ENCODE measurements at regions not wholly inside any gene's neighbourhood (a gene's known extent, or its start where the extent isn't known, plus 50 kb on each side); places are given as distances from the start of the nearest gene placed in this dataset.

DNA sequence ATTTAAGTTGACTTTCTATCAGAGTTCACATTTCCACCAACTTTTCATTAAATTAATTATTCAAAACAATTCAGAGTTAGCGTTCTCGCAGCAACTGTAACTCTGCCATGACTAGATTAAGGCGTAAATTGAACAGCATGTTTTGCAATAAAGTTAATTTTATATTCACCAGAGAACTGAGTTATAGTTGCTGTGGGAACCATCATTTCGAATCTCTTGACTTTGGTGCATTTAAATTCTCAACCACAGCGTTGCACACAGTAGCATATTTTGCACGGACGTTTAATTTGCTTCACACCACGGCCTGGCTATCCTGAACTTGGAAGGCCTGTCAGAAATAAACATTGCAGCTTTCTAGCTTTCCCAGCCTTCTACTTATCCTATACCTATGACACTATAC, 144.3 kb upstream of the WWC1 start:
- DNase-seq (ENCODE audit: low read depth, low spot score), result no peak
- H3K27ac ChIP-seq, result no peak overlapping the region

DNA sequence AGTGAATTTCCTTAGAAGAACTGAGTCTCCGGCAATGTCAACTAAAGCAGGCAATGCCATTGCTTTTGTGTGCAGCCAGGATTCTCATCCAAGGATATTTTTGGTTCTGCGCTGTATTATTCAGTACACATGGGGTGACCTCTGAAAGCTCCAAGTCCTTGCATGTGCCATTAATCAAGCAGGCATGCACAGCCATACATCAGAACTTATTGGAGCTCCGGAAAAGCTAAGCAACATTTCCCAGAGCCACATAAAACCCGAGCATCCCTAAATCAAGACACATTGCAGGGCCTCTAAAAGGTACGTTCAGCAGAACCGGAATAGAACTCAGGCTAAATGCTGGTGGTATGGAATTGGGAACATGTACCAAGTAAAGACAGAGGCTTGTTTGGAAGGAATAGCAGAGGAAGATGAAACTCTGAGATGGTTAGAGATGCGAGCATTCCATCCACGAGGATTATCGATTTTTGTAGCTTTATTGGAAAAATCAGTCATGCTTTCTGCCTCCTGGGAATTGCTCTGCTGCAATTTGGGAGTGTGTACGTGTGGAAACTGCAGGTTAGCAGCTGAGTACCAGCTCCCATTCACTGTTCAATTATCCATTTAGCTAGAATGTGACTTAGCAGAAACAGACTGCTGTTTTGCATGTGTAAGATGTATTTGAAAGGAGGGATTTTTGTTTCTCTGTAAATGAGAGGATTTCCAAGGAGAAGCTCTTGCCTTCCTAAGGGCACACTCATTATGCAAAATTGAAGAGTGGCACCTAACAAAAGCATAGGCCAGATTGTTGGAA, 143.7 kb upstream of the WWC1 start:
- H3K27ac ChIP-seq, result no peak overlapping the region
- no peak for DNase-seq (ENCODE audit: low read depth, low spot score)

- H3K27ac ChIP-seq, result no peak overlapping the region
- no peak for DNase-seq (ENCODE audit: low read depth, low spot score)
Observed at GRCh38 chr5:168151041-168151440, 140.4 kb upstream of the WWC1 start.

DNA sequence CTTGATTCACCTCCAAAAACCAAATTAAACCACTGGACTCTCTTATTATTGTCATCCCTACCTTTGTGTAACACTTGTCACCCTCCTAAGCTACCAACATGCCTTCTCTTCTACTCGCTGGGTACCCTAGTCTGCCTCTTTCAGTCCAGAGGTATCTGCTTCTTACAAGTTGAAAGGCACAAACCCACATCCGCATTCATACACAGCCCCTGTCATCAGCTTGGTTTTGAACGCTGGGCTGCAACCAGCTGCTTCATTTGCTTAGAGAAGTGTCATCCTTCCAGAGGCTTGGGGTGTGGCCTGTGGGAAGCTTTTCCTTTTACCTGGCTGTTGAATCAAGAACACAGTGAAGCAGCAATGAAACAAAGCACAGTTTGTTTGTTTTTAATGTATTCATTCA, 138.8 kb upstream of the WWC1 start:
- H3K27ac ChIP-seq, result no peak overlapping the region
- peak; percentile 6 for DNase-seq (ENCODE audit: low read depth, low spot score)

GRCh38 chr5:168153263-168153875, 138.1 kb upstream of the WWC1 start:
- H3K27ac ChIP-seq, result no peak overlapping the region
- no peak for DNase-seq (ENCODE audit: low read depth, low spot score)

GRCh38 chr5:168153876-168154270, 137.6 kb upstream of the WWC1 start:
- H3K27ac ChIP-seq, result no peak overlapping the region
- no peak for DNase-seq (ENCODE audit: low read depth, low spot score)

- no peak for DNase-seq (ENCODE audit: low read depth, low spot score)
- H3K27ac ChIP-seq, result no peak overlapping the region
Observed at GRCh38 chr5:168155585-168155984, 135.9 kb upstream of the WWC1 start.

DNA sequence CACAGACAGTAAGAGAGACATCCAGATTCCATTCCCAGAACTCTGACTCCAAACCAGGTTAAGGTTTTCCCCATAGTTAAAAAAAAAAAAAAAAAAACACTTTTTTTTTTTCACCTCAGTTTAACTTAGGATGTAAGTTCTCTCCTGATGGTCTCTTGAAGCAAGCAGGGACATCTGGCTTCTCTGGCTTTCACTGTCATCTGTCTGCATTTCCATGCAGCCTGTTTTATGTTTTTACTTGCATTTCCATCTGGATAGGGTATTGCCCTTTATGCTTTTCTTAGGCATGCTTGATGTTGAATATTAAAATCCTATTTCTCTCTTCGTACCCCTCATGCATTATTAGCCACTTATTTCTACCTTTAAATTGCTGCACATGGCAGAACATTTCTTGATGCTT, 135.3 kb upstream of the WWC1 start:
- H3K27ac ChIP-seq, result no peak overlapping the region
- DNase-seq (ENCODE audit: low read depth, low spot score), result no peak

DNA sequence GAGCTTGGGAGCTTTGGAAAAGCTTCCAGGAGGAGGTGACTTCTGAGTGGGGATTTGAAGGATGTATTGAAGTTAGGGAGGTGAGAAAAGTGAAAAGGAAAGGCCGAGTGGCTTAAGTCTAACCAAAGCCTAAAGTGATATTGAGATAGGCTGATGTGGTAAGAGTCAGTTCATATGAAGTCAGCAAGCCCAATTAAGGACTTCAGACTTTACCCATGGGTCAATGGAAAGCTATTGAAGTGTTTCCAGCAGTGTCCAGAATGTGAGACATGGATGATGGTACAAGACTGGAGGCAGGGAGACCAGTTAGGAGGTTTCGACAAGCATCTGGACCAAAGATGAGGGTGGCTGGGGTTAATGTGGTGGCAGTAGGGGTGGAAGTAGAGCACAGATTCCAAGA, 134.3 kb upstream of the WWC1 start:
- DNase-seq (ENCODE audit: low read depth, low spot score), result no peak
- H3K27ac ChIP-seq, result no peak overlapping the region

DNA sequence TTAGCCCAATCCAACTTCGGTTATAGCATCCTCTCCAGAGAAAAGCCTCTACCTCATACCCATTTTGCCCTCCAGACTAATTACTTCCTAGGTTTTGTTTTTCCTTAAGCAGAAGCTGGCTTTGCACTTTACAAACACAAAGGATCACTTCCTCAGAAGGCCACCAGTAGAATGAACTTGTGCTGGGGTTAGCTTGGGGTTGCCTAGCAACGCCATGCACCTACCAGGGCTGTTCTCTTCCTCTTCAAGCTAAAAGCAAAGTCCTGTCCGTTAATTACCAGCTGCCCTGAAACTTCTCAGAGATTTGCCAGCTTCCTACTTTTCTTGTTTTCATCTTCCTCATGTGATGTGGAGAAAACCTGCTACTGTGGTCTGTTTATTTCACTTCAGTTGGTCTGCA, 132.0 kb upstream of the WWC1 start:
- DNase-seq (ENCODE audit: low read depth, low spot score), result no peak

GRCh38 chr5:168162464-168162863, 129.0 kb upstream of the WWC1 start:
- no peak for DNase-seq (ENCODE audit: low read depth, low spot score)
- no peak overlapping the region for H3K27ac ChIP-seq

More for the DNA sequence above, 132.0 kb upstream of the WWC1 start:
- H3K27ac ChIP-seq, result no peak overlapping the region

- no peak for DNase-seq (ENCODE audit: low read depth, low spot score)
- H3K27ac ChIP-seq, result no peak overlapping the region
Observed at GRCh38 chr5:168163966-168164365, 127.5 kb upstream of the WWC1 start.

DNA sequence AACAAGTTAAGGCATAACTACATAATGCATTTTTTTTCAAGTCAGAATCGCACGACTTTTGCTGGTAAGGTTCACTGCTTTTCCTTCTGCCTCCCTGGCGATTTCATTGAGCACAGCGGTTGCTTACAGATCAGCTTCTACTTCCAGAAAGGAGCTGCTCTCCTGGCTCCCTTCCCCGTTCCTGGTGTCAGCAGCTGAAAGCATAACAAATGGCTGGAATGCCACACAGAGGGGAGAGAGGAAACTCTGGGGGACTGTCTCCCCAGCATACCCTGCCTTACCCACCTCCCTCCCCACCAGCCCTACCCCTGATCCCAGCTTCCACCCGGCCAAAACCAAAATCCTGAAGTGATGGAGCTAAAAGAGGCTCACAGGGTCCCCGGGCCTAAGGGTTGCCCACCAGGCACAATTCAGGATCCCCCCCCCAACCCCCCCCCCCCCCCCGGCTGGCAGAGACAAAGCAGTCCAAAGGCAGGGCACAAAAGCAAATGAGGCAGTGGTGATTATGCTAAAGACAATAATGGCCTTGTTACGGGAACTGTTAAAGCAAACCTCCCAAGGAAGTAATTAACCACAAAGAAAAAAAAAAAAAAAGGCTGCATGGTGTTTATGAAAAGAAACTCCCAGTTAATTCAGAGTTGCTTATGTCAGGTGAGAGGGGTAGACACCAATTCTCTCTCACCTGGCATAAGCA, 126.1 kb upstream of the WWC1 start:
- DNase-seq (ENCODE audit: low read depth, low spot score), result no peak
- no peak overlapping the region for H3K27ac ChIP-seq

DNA sequence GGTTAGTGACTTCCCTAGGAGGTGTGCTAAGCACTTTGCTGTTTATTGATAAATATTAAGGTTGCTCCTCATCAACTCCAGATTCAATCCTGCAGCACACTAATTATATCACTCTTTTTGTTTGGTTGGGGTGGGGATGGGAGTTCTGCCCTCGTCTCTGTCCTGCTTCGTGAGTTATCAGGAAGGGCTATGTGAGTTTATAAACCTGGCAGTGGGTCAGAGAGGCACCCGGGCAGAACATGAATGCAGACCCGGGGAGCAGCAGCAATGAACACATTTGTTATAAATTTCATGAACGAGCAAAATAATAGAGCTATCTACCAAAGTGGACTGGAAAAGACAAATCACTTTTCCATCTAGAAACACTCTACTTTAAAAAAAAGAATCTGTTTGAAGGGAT, 125.5 kb upstream of the WWC1 start:
- no peak overlapping the region for H3K27ac ChIP-seq
- no peak for DNase-seq (ENCODE audit: low read depth, low spot score)

DNA sequence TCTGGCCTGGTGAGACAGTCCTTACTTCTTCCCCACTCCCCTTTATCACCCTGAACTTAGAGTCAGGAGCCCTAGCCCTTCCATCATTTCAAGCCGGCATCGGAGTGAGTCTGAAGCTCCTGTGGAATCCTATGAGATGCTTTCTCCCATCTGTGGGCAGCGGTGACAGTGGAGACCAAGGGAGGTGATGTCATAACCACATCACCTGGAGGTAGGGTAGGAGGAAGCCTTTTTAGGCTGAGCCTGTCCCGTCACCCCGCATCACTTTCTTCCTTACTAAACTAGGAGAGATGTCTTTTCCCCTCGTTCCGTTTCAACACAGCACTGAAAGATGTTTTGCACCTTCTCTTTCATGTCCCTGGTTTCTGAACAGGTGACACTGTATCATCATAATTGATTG, 124.1 kb upstream of the WWC1 start:
- H3K27ac ChIP-seq, result no peak overlapping the region
- no peak for DNase-seq (ENCODE audit: low read depth, low spot score)

DNA sequence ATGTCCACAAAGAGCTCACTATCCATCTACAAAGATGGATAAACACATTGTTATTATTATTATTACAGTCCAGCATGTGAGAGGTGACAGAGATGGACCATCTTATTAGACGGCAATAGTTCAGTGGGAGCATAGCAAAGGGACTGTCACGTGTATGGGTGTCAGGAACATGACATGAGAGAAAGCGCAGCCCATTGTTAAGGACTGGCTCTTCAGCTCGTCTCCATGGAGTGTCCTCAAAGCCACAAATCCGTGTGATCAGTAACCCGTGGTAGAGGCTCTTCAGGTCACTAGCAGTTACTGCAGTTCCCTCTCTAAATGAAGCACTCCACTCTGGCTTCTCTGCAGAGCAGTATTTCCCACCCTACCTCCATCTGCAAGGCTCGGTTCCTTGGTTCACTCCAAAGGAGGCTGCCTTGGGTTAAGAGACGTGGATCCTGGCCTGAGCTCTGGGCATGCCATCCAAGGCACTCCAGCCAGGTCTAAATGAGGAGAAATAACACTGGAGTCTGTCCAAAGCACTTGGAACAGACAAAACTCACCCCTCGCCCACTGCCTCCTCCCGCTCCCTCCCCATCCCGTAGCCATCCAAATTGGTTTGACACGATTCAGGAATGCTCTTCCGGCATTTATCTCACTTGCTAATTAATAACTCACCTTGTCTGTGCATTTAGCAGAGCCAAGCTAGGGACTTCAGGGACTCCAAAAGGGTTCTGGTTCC, 122.3 kb upstream of the WWC1 start:
- DNase-seq (ENCODE audit: low read depth, low spot score), result no peak
- no peak overlapping the region for H3K27ac ChIP-seq

- no peak for DNase-seq (ENCODE audit: low read depth, low spot score)
Observed at GRCh38 chr5:168169791-168170190, 121.7 kb upstream of the WWC1 start.

DNA sequence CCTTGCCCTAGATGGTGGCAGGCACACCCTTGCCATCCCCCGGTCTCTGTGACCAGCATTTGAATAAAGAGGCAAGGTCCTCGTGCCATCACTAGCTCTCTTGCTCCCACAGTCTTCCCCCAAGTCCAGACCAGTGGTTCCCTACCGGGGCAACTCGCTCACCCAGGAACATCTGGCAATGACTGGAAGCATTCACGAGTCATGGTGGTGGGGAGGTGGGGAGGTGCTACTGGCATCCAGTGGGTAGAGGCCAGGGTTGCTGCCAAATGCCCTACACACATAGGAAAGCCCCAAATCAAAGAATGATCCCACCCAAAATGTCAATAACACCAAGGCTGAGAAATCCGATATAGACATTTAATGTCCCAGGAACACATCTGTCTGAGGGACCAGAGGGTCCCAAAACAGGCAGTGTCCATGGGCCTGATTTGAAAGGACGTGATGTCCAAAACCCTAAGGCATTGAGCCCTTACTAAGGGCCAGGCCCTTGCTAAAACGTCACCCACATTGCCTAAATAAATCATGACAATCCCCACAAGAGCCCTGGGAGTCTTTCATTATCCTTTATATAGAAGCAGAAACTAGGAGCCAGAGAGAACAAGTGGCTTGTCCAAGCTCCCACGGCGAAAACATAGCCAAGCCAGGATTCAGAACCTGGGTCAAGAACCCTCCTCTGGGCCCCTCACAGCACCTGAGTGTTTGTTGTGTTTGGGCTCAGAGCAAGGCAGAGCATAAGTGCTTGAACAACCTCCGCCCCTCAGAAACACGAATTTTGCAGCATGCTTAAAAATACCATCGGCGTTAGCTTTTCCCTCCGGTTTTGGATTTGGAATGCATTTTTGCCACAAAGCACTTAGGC, 119.3 kb upstream of the WWC1 start:
- DNase-seq (ENCODE audit: low read depth, low spot score), result no peak
- H3K27ac ChIP-seq, result no peak overlapping the region

More at GRCh38 chr5:168169791-168170190, 121.7 kb upstream of the WWC1 start:
- H3K27ac ChIP-seq, result no peak overlapping the region

GRCh38 chr5:168172760-168173223, 118.7 kb upstream of the WWC1 start:
- no peak overlapping the region for H3K27ac ChIP-seq
- no peak for DNase-seq (ENCODE audit: low read depth, low spot score)

GRCh38 chr5:168174376-168174775, 117.1 kb upstream of the WWC1 start:
- no peak overlapping the region for H3K27ac ChIP-seq
- DNase-seq (ENCODE audit: low read depth, low spot score), result no peak
